Mesendoderm (in vitro differentiated cells): ENCODE measurements at regions not wholly inside any gene's neighbourhood (a gene's known extent, or its start where the extent isn't known, plus 50 kb on each side); places are given as distances from the start of the nearest gene placed in this dataset.

Source experiments
- DNase-seq: peaks from one replicate; pipeline ENCODE4 v3.0.0; 2013
- H2AK5ac ChIP-seq: 2 replicates; pipeline ENCODE4 v1.6.1; 2013; ENCODE audit warnings: low read length, inconsistent platforms
- H2BK120ac ChIP-seq: 2 replicates; pipeline ENCODE4 v1.6.1; 2013; ENCODE audit warnings: low read depth, mild to moderate bottlenecking, low read length, moderate library complexity, mixed read lengths
- H2BK15ac ChIP-seq: replicated peaks from 2 replicates; pipeline ENCODE4 v1.6.1; 2013; ENCODE audit warnings: low read depth, mild to moderate bottlenecking, moderate library complexity
- H2BK5ac ChIP-seq: 2 replicates; pipeline ENCODE4 v1.6.1; 2013; ENCODE audit warnings: low read length, inconsistent platforms
- H3K18ac ChIP-seq: 2 replicates; pipeline ENCODE4 v1.6.1; 2013; ENCODE audit warnings: mild to moderate bottlenecking, low read length, mixed read lengths
- H3K23ac ChIP-seq: one replicate; pipeline ENCODE4 v1.6.1; 2013; ENCODE audit warnings: low read length
- H3K27ac ChIP-seq: 2 replicates; pipeline ENCODE4 v1.5.1; 2013; ENCODE audit warnings: low read depth, mild to moderate bottlenecking, inconsistent platforms, low read length, moderate library complexity
- H3K27me3 ChIP-seq: 2 replicates; pipeline ENCODE4 v1.6.1; 2013; ENCODE audit warnings: low read length, control low read depth, mild to moderate bottlenecking, inconsistent platforms; ENCODE audit not compliant: insufficient read depth, poor library complexity
- H3K36me3 ChIP-seq: 2 replicates; pipeline ENCODE4 v1.6.1; 2013; ENCODE audit warnings: low read length, inconsistent platforms; ENCODE audit not compliant: control insufficient read depth, insufficient read depth
- H3K4ac ChIP-seq: one replicate; pipeline ENCODE4 v1.6.1; 2013; ENCODE audit warnings: low read depth, mild to moderate bottlenecking, low read length, moderate library complexity
- H3K4me1 ChIP-seq: 2 replicates; pipeline ENCODE4 v1.6.1; 2013; ENCODE audit warnings: low read depth, low read length, inconsistent platforms; ENCODE audit not compliant: control insufficient read depth
- H3K4me2 ChIP-seq: 2 replicates; pipeline ENCODE4 v1.6.1; 2013; ENCODE audit warnings: low read length
- H3K4me3 ChIP-seq: 2 replicates; pipeline ENCODE4 v1.5.1; 2013; ENCODE audit warnings: mild to moderate bottlenecking, low read length
- H3K56ac ChIP-seq: one replicate; pipeline ENCODE4 v1.6.1; 2013; ENCODE audit warnings: low read length
- H3K79me1 ChIP-seq: 2 replicates; pipeline ENCODE4 v1.6.1; 2013; ENCODE audit warnings: low read length, inconsistent platforms
- H3K79me2 ChIP-seq: 2 replicates; pipeline ENCODE4 v1.6.1; 2013; ENCODE audit warnings: mild to moderate bottlenecking, low read length; ENCODE audit not compliant: control insufficient read depth, insufficient read depth
- H3K9ac ChIP-seq: 2 replicates; pipeline ENCODE4 v1.6.1; 2013; ENCODE audit warnings: low read length, inconsistent platforms
- H4K5ac ChIP-seq: one replicate; pipeline ENCODE4 v1.6.1; 2013; ENCODE audit warnings: low read length
- H4K8ac ChIP-seq: one replicate; pipeline ENCODE4 v1.6.1; 2013; ENCODE audit warnings: low read depth, mild to moderate bottlenecking, control low read depth, low read length, moderate library complexity
- WGBS: extraction: QIAGEN DNeasy Blood & Tissue Kit; methylation state at CpG from one replicate; pipeline ENCODE4 v1.1.7; 2013; ENCODE audit warnings: low lambda C conversion rate, missing lambda C conversion rate; ENCODE audit not compliant: insufficient coverage; ENCODE audit errors: extremely low coverage; 5-methylcytosine and 5-hydroxymethylcytosine counted together

DNA sequence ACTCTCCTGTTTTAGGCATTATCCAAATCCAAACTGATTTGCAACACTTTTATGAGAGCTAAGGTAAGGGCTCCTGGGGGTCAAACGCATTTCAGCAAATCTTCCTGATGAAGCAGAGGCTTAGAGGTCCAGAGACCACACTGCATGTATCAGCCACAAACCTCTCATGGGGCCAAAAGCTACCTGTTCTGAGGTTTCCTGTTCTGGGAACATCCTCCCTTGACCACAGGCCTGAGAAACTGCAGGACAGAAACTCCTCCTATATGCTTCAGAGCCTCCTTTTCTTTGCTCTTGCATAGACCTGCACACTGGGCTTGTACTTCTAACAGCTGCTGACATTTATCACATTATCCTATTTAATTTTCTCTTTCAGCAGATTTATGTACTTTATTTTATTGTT lies 92.6 kb downstream of the OR2K2 start:
- no peak overlapping the region for H2AK5ac ChIP-seq
- no peaks in the 10 kb centered on the region for H3K36me3 ChIP-seq
- no peak overlapping the region for H3K23ac ChIP-seq
- no peak overlapping the region for H2BK5ac ChIP-seq
- no peak overlapping the region for H2BK15ac ChIP-seq
- H3K27me3 ChIP-seq: no peaks in the 10 kb centered on the region
- no peak overlapping the region for H3K9ac ChIP-seq
- H3K79me1 ChIP-seq: no peaks in the 10 kb centered on the region
- no peak overlapping the region for H3K27ac ChIP-seq
- H3K4ac ChIP-seq: no peak overlapping the region
- WGBS: no CpG with 5 or more reads among the region's 1 CpG
- H4K5ac ChIP-seq: no peak overlapping the region
- no peak overlapping the region for H3K56ac ChIP-seq
- no peak overlapping the region for H2BK120ac ChIP-seq
- H3K4me3 ChIP-seq: no peak overlapping the region
- no peak overlapping the region for H3K4me2 ChIP-seq
- DNase-seq: no peak
- H3K18ac ChIP-seq: no peak overlapping the region
- H3K79me2 ChIP-seq: no peaks in the 10 kb centered on the region
- H3K4me1 ChIP-seq: peaks cover 2% of the 10 kb centered on the region
- H4K8ac ChIP-seq: no peak overlapping the region

DNA sequence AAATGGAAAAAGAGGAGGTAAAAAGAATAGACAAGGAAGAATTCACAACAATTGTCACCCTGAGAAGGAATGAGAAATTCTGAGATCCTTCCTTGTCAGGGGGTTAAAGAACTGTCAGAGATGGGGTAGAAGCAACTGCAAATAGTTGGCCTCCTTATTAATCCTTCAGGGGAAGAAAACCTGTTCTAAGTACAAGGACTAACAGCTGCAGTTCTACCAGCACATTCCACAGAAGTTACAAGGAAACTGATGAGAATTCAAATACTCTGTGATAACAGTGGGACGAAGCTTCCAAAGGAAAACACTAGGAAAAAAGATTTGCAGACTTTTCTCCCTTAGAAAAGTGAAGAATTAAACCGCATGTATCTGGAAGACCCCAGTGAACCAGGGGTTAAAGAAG lies 93.7 kb downstream of the OR2K2 start:
- no peaks in the 10 kb centered on the region for H3K79me2 ChIP-seq
- no peak overlapping the region for H2BK5ac ChIP-seq
- no peaks in the 10 kb centered on the region for H3K36me3 ChIP-seq
- H3K18ac ChIP-seq: no peak overlapping the region
- no CpG with 5 or more reads among the region's 2 CpGs for WGBS
- H2BK120ac ChIP-seq: no peak overlapping the region
- no peak overlapping the region for H3K56ac ChIP-seq
- H2AK5ac ChIP-seq: no peak overlapping the region
- no peak overlapping the region for H4K5ac ChIP-seq
- no peak overlapping the region for H4K8ac ChIP-seq
- H3K4me1 ChIP-seq: peaks cover 5% of the 10 kb centered on the region
- H3K27me3 ChIP-seq: no peaks in the 10 kb centered on the region
- no peak overlapping the region for H3K4me2 ChIP-seq
- DNase-seq: peak; percentile 9
- no peaks in the 10 kb centered on the region for H3K79me1 ChIP-seq
- H3K4me3 ChIP-seq: no peak overlapping the region
- H3K23ac ChIP-seq: no peak overlapping the region
- no peak overlapping the region for H3K27ac ChIP-seq
- no peak overlapping the region for H3K4ac ChIP-seq
- no peak overlapping the region for H3K9ac ChIP-seq
- no peak overlapping the region for H2BK15ac ChIP-seq

DNA sequence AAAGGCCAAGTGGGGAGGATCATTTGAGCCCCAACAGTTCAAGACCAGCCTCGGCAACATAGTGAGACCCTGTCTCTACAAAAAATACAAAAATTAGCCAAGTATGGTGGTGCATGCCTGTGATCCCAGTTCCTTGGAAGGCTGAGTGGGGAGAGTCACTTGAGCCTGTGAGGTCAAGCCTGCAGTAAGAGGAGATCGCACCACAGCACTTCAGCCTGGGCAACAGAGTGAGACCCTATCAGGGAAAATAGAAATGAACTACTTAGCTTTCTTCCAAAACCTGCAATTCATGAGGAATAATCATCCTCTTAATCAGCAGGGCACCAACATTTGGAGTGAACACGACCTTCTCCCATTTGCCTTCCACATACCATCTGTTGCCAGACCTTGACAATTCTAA lies 96.1 kb downstream of the OR2K2 start:
- H3K4me2 ChIP-seq: no peak overlapping the region
- H3K18ac ChIP-seq: peak overlapping the region; percentile 39
- H3K9ac ChIP-seq: no peak overlapping the region
- peak overlapping the region; percentile 63 for H3K27ac ChIP-seq
- H2BK15ac ChIP-seq: no peak overlapping the region
- peak overlapping the region; percentile 69 for H2AK5ac ChIP-seq
- H3K36me3 ChIP-seq: no peaks in the 10 kb centered on the region
- H3K23ac ChIP-seq: no peak overlapping the region
- DNase-seq: no peak
- H4K5ac ChIP-seq: no peak overlapping the region
- H3K27me3 ChIP-seq: no peaks in the 10 kb centered on the region
- H3K56ac ChIP-seq: peak overlapping the region; percentile 10
- no peak overlapping the region for H4K8ac ChIP-seq
- H2BK5ac ChIP-seq: peak overlapping the region; percentile 84
- no CpG with 5 or more reads among the region's 3 CpGs for WGBS
- H3K4me3 ChIP-seq: no peak overlapping the region
- H2BK120ac ChIP-seq: peak overlapping the region; percentile 73
- H3K4ac ChIP-seq: no peak overlapping the region
- H3K4me1 ChIP-seq: peaks cover 5% of the 10 kb centered on the region
- H3K79me2 ChIP-seq: no peaks in the 10 kb centered on the region
- H3K79me1 ChIP-seq: no peaks in the 10 kb centered on the region

DNA sequence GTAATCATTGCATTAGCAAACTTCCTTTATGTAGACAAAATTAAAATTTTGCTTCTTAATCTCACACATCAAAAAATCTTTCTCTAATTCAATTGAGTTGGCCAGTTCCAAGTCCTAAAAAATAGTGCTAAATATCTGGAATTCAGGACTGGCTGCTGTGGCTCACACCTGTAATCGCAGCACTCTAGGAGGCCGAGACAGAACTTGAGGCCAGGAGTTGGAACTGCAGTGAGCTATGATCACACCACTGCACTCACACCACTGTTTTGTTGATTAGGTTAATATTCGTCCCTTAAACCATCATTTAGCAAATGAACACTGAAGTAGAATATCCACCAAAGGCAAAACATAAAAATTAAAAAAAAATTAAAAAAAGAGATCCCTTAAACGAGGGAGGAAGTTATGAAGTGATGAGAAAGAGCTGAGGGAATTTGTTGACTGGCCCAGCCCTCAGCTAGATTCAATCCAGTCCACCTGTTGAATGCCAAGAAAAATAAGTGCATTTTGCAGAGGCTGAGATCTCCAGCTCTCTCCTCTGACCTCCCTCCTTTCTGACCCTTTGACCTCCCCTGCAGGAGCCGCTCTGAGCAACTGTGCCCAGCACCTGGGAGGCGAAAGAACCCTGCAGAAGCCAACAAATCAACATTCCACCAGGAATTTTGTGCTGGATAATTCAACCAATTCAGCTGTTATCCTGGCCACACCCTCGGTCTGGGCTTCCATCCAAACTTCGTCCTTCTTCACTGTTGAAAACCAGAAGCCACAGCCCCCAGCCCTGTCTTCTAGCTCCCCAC lies 96.8 kb downstream of the OR2K2 start:
- DNase-seq: peak; percentile 80
- no peak overlapping the region for H4K5ac ChIP-seq
- no peak overlapping the region for H3K9ac ChIP-seq
- H3K4me1 ChIP-seq: peaks cover 5% of the 10 kb centered on the region
- H3K4me2 ChIP-seq: no peak overlapping the region
- no peaks in the 10 kb centered on the region for H3K27me3 ChIP-seq
- H2AK5ac ChIP-seq: no peak overlapping the region
- H2BK5ac ChIP-seq: peak overlapping the region; percentile 54
- no peak overlapping the region for H2BK15ac ChIP-seq
- no peaks in the 10 kb centered on the region for H3K79me2 ChIP-seq
- H3K4me3 ChIP-seq: no peak overlapping the region
- WGBS: no CpG with 5 or more reads among the region's 8 CpGs
- peak overlapping the region; percentile 63 for H3K27ac ChIP-seq
- no peak overlapping the region for H4K8ac ChIP-seq
- no peak overlapping the region for H3K4ac ChIP-seq
- H3K56ac ChIP-seq: peak overlapping the region; percentile 10
- H3K23ac ChIP-seq: no peak overlapping the region
- peak overlapping the region; percentile 39 for H3K18ac ChIP-seq
- H2BK120ac ChIP-seq: peak overlapping the region; percentile 73
- no peaks in the 10 kb centered on the region for H3K36me3 ChIP-seq
- no peaks in the 10 kb centered on the region for H3K79me1 ChIP-seq

DNA sequence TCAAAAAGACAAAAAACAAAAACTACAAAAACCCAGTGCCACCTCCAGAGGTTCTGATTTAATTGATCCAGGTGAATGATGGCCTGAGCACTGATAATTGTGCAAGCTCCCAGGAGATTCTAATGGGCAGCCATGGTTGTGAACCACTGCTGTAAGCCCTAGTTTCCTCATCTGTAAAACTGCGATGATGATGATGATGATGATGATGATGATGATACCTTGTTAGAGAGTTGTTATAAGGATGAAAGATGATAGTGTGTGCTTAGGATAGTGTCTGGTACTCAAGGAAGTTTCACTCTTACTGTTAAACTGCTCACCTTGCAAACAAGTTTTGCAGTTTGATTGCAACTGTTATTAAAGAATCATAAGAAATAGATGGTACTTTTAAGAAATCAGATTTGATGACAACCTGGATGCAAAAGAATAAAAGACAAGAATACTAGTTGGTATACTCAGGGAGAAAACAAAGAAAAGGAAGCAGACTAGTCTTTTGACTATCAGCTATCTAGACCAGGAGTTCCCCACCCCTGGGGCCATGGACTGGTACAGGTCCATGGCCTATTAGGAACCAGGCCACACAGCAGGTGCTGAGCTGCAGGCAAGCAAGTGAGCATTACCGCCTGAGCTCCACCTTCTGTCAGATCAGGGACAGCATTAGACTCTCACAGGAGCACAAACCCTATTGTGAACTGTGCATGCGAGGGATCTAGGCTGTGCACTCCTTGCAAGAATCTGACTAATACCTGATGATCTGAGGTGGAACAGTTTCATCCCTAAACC lies 98.0 kb downstream of the OR2K2 start:
- no peak overlapping the region for H2AK5ac ChIP-seq
- peak overlapping the region; percentile 82 for H2BK120ac ChIP-seq
- H2BK5ac ChIP-seq: no peak overlapping the region
- H3K18ac ChIP-seq: peak overlapping the region; percentile 51
- H3K79me2 ChIP-seq: no peaks in the 10 kb centered on the region
- no peak overlapping the region for H3K4me2 ChIP-seq
- no peak overlapping the region for H3K56ac ChIP-seq
- peak; percentile 68 for DNase-seq
- H3K4ac ChIP-seq: peak overlapping the region; percentile 4
- H4K8ac ChIP-seq: no peak overlapping the region
- WGBS: no CpG with 5 or more reads among the region's 3 CpGs
- H2BK15ac ChIP-seq: no peak overlapping the region
- H3K79me1 ChIP-seq: no peaks in the 10 kb centered on the region
- no peak overlapping the region for H3K4me3 ChIP-seq
- no peak overlapping the region for H3K23ac ChIP-seq
- no peak overlapping the region for H3K9ac ChIP-seq
- no peak overlapping the region for H3K27ac ChIP-seq
- no peak overlapping the region for H4K5ac ChIP-seq
- no peaks in the 10 kb centered on the region for H3K36me3 ChIP-seq
- no peaks in the 10 kb centered on the region for H3K27me3 ChIP-seq
- peaks cover 5% of the 10 kb centered on the region for H3K4me1 ChIP-seq
